Ureter (tissue), 1 donor: ENCODE measurements at regions not wholly inside any gene's neighbourhood (a gene's known extent, or its start where the extent isn't known, plus 50 kb on each side); places are given as distances from the start of the nearest gene placed in this dataset.

ENCODE experiments used
- DNase-seq: peaks from one replicate; pipeline ENCODE4 v3.0.0-alpha.2; 2020; ENCODE audit warnings: low spot score
- donor health status: DM: yes; HTN: yes; CAD: no.

DNA sequence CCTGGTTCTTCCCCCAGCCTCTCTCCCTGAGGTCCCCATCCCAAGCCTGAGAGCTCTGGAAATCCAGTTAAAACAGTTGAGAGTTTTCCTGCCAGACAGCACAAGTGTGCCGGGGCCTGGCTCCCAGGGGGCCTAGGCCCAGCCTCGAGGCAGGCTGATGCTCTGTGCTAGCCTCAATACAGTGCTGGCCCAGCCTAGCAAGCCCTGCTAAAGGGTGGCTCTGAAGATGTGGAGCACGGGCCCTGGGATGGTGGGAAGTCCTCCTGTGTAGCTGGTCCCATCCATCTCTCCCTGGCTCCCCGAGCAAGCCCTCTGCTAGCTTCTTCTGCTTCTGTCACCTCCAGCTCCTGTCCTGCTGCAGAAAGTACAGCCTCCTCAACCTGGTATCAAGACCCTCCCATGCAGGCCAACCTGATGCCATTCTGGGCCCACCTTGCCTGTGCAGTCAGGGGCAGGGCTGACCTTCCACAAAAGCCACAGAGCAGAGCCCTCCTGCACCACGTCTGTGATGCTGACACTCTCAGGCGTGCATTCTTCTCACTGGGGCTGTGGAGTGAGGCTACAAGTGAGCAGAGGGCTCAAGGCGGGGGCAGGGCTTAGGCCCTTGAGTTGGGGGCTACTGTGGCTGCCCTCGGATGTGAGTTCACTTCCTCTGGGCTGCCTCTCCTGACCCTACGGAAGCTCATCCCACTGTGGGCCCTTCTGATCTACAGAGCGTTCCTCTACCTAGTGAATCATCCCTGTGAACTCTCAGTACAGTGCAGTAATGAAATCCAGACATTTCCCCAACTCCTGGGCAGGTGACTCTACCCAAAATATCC, 60.1 kb upstream of the LAPTM4A start:
- DNase-seq, result no peak

DNA sequence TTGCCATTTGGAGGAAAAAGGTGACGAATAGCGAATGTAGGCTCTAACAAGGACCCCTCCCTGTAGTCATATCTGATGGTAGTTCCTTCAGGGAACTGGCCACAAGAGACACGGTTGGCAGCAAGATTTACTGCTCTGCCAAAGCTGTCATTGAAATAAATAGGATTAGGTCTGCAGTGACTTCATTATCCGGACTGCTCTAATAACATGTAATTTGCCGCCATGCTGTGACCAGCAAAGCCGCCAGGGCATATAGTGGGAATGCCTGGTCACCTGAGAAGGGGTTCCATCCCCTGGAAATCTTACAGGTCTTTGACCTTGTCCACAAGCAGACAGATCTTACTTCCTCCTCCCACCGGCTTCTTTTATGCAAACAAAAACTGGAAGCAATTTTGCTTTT, 59.4 kb upstream of the LAPTM4A start:
- no peak for DNase-seq

DNA sequence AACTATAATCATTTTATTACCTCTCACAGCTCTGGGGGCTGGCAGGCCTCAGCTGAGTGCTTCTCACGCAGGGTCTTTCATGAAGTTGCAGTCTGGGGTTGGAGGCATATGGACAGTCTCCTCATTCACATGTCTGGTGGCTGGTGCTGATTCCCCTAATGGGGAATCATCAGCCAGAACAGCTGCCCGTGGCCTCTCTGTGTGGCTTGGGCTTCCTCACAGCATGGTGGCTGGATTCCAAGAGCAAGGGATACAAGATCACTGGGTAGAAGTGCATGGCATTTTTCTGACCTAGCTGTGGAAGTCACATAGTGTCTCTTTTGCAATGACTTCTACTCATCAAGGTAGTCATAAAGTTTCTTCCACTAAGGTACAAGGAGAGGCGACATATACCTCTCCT, 59.0 kb upstream of the LAPTM4A start:
- DNase-seq, result no peak

DNA sequence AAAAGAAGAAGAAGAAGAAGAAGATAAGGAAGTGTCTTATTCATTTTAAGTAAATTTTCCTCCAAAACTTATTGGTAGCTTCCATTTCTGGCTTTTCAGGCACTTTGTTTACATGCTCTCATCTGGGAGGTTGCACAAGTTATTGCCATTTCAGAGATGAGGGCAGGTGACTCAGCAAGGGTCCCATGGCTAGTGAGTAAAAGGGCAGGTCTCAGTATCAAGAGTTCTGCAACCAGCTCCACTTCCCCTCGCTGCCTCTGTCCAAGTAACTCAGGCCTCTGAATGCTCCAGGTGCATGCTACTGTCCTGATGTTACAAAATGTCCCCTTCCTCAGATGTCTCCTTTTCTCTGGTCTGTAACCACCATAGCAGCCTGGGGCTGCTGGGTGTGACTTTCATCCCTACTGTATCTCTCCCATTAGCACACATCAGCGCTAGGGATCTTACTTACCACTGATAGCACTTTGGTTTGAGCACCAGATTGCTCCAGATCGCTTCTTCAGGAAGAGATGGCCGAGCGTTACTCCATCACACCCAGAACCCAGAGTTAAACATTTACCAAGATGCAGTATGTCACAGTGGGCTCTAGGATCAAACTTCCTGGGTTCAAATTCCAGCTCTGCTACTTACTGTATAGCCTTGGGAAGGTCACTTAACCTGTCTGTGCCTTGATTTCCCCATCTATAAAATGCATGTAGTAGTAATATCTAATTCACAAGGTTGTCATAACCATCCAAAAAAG, 57.4 kb upstream of the LAPTM4A start:
- no peak for DNase-seq

DNA sequence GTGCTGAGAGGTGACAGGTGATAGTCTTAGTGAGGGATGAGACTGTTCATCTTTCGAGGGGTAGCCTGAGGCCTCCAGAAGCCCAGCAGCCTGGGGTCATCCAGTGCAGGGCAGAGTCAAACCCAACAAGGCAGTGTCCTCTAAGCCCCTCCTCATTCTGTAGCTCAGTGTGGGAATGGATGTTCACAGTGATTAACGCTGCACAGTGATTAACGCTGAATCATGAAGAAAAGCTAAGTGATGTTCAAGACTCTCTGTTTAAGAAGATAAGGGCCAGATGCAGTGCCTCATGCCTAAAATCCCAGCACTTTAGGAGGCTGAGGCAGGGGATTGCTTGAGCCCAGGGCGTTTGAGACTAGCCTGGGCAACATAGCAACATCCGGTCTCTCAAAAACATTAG, 56.3 kb upstream of the LAPTM4A start:
- DNase-seq, result no peak

DNA sequence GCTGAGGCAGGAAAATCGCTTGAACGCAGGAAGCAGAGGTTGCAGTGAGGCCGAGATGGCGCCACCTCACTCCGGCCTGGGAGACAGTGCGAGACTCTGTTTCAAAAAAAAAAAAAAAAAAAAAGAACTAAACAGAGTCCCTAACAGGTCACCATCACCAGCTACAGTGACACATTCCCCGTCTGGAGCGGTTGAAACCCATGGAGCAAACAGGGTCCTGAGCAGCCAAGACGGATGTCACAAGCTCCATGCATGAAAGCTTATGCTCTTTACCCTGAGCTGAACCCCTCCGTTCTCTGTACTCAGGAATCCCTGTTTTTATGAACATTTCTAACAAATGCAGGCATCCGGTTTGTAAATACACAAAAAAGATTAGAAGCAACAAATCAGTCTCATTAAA, 55.9 kb upstream of the LAPTM4A start:
- DNase-seq, result no peak

DNA sequence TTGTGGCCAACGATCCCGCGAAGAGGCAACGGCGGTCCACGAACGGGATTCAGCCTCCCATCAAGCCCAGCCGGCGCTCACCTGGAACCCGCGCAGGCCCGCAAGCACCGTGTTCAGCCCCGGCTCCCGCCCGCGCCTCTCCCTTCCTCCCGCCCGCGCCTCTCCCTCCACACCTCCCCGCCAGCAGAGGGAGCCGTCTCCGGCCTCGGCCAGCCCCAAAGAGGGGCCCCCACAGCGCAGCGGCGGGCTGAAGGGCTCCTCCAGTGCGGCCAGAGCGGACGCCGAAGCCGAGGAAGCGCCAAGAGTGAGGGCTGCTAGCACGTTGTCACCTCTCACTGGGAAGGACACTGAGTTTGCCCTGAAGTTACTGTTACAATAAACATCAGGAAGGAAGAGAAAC, 55.3 kb upstream of the LAPTM4A start:
- DNase-seq, result peak; percentile 84

DNA sequence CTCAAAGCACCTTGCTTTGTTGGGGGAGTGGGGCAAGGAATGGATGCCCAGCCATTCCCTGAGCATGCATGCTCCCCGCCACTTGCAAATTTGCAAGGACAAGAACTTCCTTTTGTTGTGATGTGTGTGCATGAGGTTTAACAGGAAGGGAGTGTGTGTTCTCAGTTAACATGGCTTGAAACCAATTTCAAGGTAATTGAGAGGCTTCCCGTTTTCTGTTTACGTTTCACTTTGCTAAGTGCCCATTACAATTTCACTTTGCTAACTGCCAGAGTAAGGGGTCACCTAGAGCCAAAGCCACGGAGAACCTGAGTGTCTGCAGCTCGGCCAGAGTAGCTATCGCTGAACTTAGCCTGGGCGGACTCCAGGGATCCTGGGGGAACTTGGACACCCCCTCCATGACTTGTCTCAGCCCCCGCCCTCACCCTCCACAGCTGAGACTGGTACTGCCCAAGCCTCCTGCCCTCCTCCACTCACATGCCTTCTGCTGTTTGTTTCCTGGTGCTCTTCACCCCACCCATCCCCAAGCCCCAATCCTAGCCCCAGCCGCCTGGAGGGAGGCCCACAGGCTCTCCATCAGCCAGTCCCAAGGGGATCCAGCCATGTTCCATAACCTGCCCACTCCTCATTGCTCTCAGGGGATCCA, 53.6 kb upstream of the LAPTM4A start:
- DNase-seq, result no peak

DNA sequence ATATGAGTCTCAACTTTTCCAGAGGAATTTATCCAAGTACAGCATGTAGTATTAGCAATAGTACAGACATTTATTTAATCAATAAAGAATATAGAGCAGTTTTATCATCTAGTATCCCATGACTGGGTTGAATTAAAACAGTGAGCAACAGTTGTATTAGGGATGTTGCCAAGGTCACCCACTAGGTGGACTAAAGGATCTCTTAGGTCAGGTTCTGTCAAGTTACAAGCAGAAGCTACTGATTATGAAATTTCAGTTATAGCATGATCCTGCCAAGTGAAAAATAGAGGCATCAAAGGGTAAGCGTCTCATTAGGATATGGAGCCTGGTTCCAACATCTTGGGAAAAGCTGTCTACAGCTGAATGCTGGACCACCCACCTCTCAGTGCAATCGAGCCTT, 52.1 kb upstream of the LAPTM4A start:
- no peak for DNase-seq
